ENCODE measurements at regions not wholly inside any gene's neighbourhood (a gene's known extent, or its start where the extent isn't known, plus 50 kb on each side); places are given as distances from the start of the nearest gene placed in this dataset.
"Not testable (repeated sequence)": the region's sequence is repeated elsewhere in the genome, so short reads cannot be mapped to it uniquely, and the experiment has no call there.

- no peak for TF ChIP-seq SKIL (IDR thresholded peaks at IDR 0.05; ENCODE audit: low read depth, poor library complexity, severe bottlenecking)
- TF ChIP-seq SUZ12 (IDR thresholded peaks at IDR 0.05; ENCODE audit: unreplicated experiment): no peak
- TF ChIP-seq E2F8 (IDR thresholded peaks at IDR 0.05; ENCODE audit: low read depth, partially characterized antibody): no peak
- no peak for TF ChIP-seq LARP7 (IDR thresholded peaks at IDR 0.05)
Observed at GRCh38 chr3:153567556-153567955, 405.5 kb downstream of the RAP2B start (continued).

- SMC1A ChIA-PET (ENCODE audit: uncharacterized antibody, unreplicated experiment); H3K9ac ChIP-seq (ENCODE audit: control insufficient read depth, insufficient read depth, low read length); POLR2A ChIA-PET; H3K36me3 ChIP-seq (ENCODE audit: control insufficient read depth in 2 of 2, insufficient read depth in 2 of 2, low read length in 1 of 2); RAD21 ChIA-PET (ENCODE audit: unreplicated experiment); FAIRE-seq; BruUV-seq (replicated peaks); H3K27me3 ChIP-seq (replicated peaks in 1 of 2; ENCODE audit: control insufficient read depth in 2 of 2, insufficient read depth in 2 of 2, low read length in 1 of 2); CTCF ChIA-PET; H3K4me2 ChIP-seq (ENCODE audit: control insufficient read depth, insufficient read depth); H3K27ac ChIP-seq (ENCODE audit: control insufficient read depth, insufficient read depth); H3K4me3 ChIP-seq; in situ Hi-C loops (cut with MboI); H3K79me2 ChIP-seq (ENCODE audit: control insufficient read depth, insufficient read depth, low read length); ATAC-seq; H3K9me3 ChIP-seq (replicated peaks; ENCODE audit: control insufficient read depth, insufficient read depth, low read length); H3K4me1 ChIP-seq (ENCODE audit: control insufficient read depth, insufficient read depth, low read length); H4K20me1 ChIP-seq (ENCODE audit: control insufficient read depth, insufficient read depth); intact Hi-C loops (cut with micrococcal nuclease; ENCODE audit: unreplicated experiment); DNase-seq (ENCODE audit: low read depth, low spot score); H2AFZ ChIP-seq (ENCODE audit: control insufficient read depth, low read depth, low read length): not testable (repeated sequence)
- WGBS (ENCODE audit: insufficient coverage, insufficient replicate concordance, low lambda C conversion rate, missing lambda C conversion rate): 0% methylated on average over 1 of the region's 1 CpG
Observed at GRCh38 chr3:153570481-153570880, 408.5 kb downstream of the RAP2B start.

Data from GM12878 (cell line).